ENCODE measurements at regions not wholly inside any gene's neighbourhood (a gene's known extent, or its start where the extent isn't known, plus 50 kb on each side); places are given as distances from the start of the nearest gene placed in this dataset.

- H3K27ac ChIP-seq (ENCODE audit: low read depth, low read length, poor library complexity, severe bottlenecking), result no peak overlapping the region
- H3K4me2 ChIP-seq (ENCODE audit: low read length), result no peak overlapping the region
- no peak overlapping the region for H3K4me3 ChIP-seq (ENCODE audit: low read depth, low read length, poor library complexity, severe bottlenecking)
- TF ChIP-seq CTCF (IDR thresholded peaks at IDR 0.05; ENCODE audit: low read length), result no peak
- TF ChIP-seq EZH2 (IDR thresholded peaks at IDR 0.05; ENCODE audit: borderline replicate concordance, low read length), result no peak
- H3K36me3 ChIP-seq (ENCODE audit: insufficient read depth, low read length), result no peaks in the 10 kb centered on the region
- H3F3A ChIP-seq (ENCODE audit: insufficient read depth, low read length), result no peaks in the 10 kb centered on the region
- no peaks in the 10 kb centered on the region for H3K4me1 ChIP-seq (ENCODE audit: insufficient read depth, low read length, severe bottlenecking)
- no peak overlapping the region for H2AFZ ChIP-seq (ENCODE audit: low read length)
- H3K9me2 ChIP-seq (ENCODE audit: low read depth, low read length), result no peaks in the 10 kb centered on the region
- no peaks in the 10 kb centered on the region for H3K9me3 ChIP-seq (ENCODE audit: low read length)
- H4K20me1 ChIP-seq (ENCODE audit: insufficient read depth, low read length), result no peaks in the 10 kb centered on the region
- H3K27me3 ChIP-seq (ENCODE audit: insufficient read depth, low read length), result no peaks in the 10 kb centered on the region
- H3K9ac ChIP-seq (ENCODE audit: low read length), result no peak overlapping the region
- H3K79me2 ChIP-seq (ENCODE audit: insufficient read depth, low read length), result no peaks in the 10 kb centered on the region
Measured at GRCh38 chr11:116046127-116046526, 541.9 kb upstream of the CADM1 start.

GRCh38 chr11:116044941-116045340, 540.7 kb upstream of the CADM1 start:
- H3K79me2 ChIP-seq (ENCODE audit: insufficient read depth, low read length), result no peaks in the 10 kb centered on the region
- no peak overlapping the region for H3K9ac ChIP-seq (ENCODE audit: low read length)
- no peak overlapping the region for H3K27ac ChIP-seq (ENCODE audit: low read depth, low read length, poor library complexity, severe bottlenecking)
- no peaks in the 10 kb centered on the region for H3K9me2 ChIP-seq (ENCODE audit: low read depth, low read length)
- no peaks in the 10 kb centered on the region for H4K20me1 ChIP-seq (ENCODE audit: insufficient read depth, low read length)
- no peak overlapping the region for H2AFZ ChIP-seq (ENCODE audit: low read length)
- no peaks in the 10 kb centered on the region for H3K36me3 ChIP-seq (ENCODE audit: insufficient read depth, low read length)
- no peak overlapping the region for H3K4me3 ChIP-seq (ENCODE audit: low read depth, low read length, poor library complexity, severe bottlenecking)
- no peak for TF ChIP-seq CTCF (IDR thresholded peaks at IDR 0.05; ENCODE audit: low read length)
- no peak for TF ChIP-seq EZH2 (IDR thresholded peaks at IDR 0.05; ENCODE audit: borderline replicate concordance, low read length)
- no peaks in the 10 kb centered on the region for H3K4me1 ChIP-seq (ENCODE audit: insufficient read depth, low read length, severe bottlenecking)
- no peaks in the 10 kb centered on the region for H3F3A ChIP-seq (ENCODE audit: insufficient read depth, low read length)
- no peaks in the 10 kb centered on the region for H3K27me3 ChIP-seq (ENCODE audit: insufficient read depth, low read length)
- no peaks in the 10 kb centered on the region for H3K9me3 ChIP-seq (ENCODE audit: low read length)
- no peak overlapping the region for H3K4me2 ChIP-seq (ENCODE audit: low read length)

- Histone ChIP-seq H3K4me3 (ENCODE audit: low read depth, low read length, poor library complexity, severe bottlenecking) (no peak overlapping the region), H3K36me3 (ENCODE audit: insufficient read depth, low read length) (no peaks in the 10 kb centered on the region), H3F3A (ENCODE audit: insufficient read depth, low read length) (no peaks in the 10 kb centered on the region), H4K20me1 (ENCODE audit: insufficient read depth, low read length) (no peaks in the 10 kb centered on the region), H3K9me2 (ENCODE audit: low read depth, low read length) (no peaks in the 10 kb centered on the region), H3K79me2 (ENCODE audit: insufficient read depth, low read length) (no peaks in the 10 kb centered on the region), H3K27me3 (ENCODE audit: insufficient read depth, low read length) (no peaks in the 10 kb centered on the region), H3K9ac (ENCODE audit: low read length) (no peak overlapping the region), H3K4me1 (ENCODE audit: insufficient read depth, low read length, severe bottlenecking) (no peaks in the 10 kb centered on the region), H3K27ac (ENCODE audit: low read depth, low read length, poor library complexity, severe bottlenecking) (no peak overlapping the region), H2AFZ (ENCODE audit: low read length) (no peak overlapping the region), H3K4me2 (ENCODE audit: low read length) (no peak overlapping the region), H3K9me3 (ENCODE audit: low read length) (no peaks in the 10 kb centered on the region)
- TF ChIP-seq EZH2 (IDR thresholded peaks at IDR 0.05; ENCODE audit: borderline replicate concordance, low read length) (no peak), CTCF (IDR thresholded peaks at IDR 0.05; ENCODE audit: low read length) (no peak)
Measured at GRCh38 chr11:116044520-116044919, 540.3 kb upstream of the CADM1 start.

Measured in OCI-LY1 (cell line).